PC-9 (cell line): ENCODE measurements at regions not wholly inside any gene's neighbourhood (a gene's known extent, or its start where the extent isn't known, plus 50 kb on each side); places are given as distances from the start of the nearest gene placed in this dataset.

ENCODE experiments used
- BruUV-seq: library from RNA; stranded (reverse); fragments of 400-500 nt; replicated peaks from 2 replicates; lab custom pipeline; 2021; lab: Mats Ljungman, UMichigan
- CTCF ChIA-PET: fragments of 300-600 bp; sonication (Branson Sonifier 250); formaldehyde crosslinking; loops from one replicate; lab custom pipeline; 2022; ENCODE audit warnings: antibody characterized with exemption; lab: Charles Lee
- POLR2A ChIA-PET: fragments of 300-600 bp; sonication (Branson Sonifier 250); formaldehyde crosslinking; loops from one replicate; lab custom pipeline; 2022; ENCODE audit warnings: antibody characterized with exemption; ENCODE audit not compliant: unreplicated experiment; lab: Charles Lee
- DNase-seq, 2 experiments: peaks; one replicate each; pipeline versions ENCODE4 v3.0.0 to v3.0.0-alpha.2; 2015 to 2022; ENCODE audit warnings: mixed read lengths in 1 of 2
- H2AFZ ChIP-seq: fragments of 200-600 bp; sonication (generic); 2 replicates; pipeline ENCODE4 v1.8.1; 2017; ENCODE audit warnings: antibody characterized with exemption
- H3F3A ChIP-seq: fragments of 200-600 bp; sonication (generic); 2 replicates; pipeline ENCODE4 v1.8.1; 2017; ENCODE audit warnings: antibody characterized with exemption, mild to moderate bottlenecking, low read depth; ENCODE audit not compliant: insufficient read depth
- H3K27ac ChIP-seq: fragments of 200-600 bp; sonication (generic); 2 replicates; pipeline ENCODE4 v1.6.1; 2016; ENCODE audit warnings: mixed run types
- H3K27me3 ChIP-seq: fragments of 200-600 bp; sonication (generic); 2 replicates; pipeline ENCODE4 v1.6.1; 2016; ENCODE audit warnings: low read depth, mixed run types; ENCODE audit not compliant: insufficient read depth
- H3K36me3 ChIP-seq: fragments of 200-600 bp; sonication (generic); 2 replicates; pipeline ENCODE4 v1.6.1; 2016; ENCODE audit warnings: low read depth, mixed run types
- H3K4me1 ChIP-seq: fragments of 200-600 bp; sonication (generic); replicated peaks from 2 replicates; pipeline ENCODE4 v1.6.1; 2016; ENCODE audit warnings: mixed run types; ENCODE audit not compliant: insufficient read depth
- H3K4me2 ChIP-seq: fragments of 200-600 bp; sonication (generic); 2 replicates; pipeline ENCODE4 v1.6.1; 2017; ENCODE audit warnings: mixed run types
- H3K4me3 ChIP-seq: fragments of 200-600 bp; sonication (generic); 2 replicates; pipeline ENCODE4 v1.6.1; 2016; ENCODE audit warnings: mixed run types
- H3K79me2 ChIP-seq: fragments of 200-600 bp; sonication (generic); 2 replicates; pipeline ENCODE4 v1.6.1; 2017; ENCODE audit warnings: low read depth, mixed run types
- H3K9me2 ChIP-seq: fragments of 200-600 bp; sonication (generic); 2 replicates; pipeline ENCODE4 v1.8.1; 2017; ENCODE audit warnings: mild to moderate bottlenecking; ENCODE audit not compliant: insufficient read depth
- H3K9me3 ChIP-seq: fragments of 200-600 bp; sonication (generic); 2 replicates; pipeline ENCODE4 v1.8.1; 2016; ENCODE audit warnings: low read depth; ENCODE audit not compliant: insufficient read depth
- H4K20me1 ChIP-seq: fragments of 200-600 bp; sonication (generic); 2 replicates; pipeline ENCODE4 v1.8.1; 2017; ENCODE audit not compliant: insufficient read depth
- EZH2 ChIP-seq: fragments of 200-600 bp; sonication (generic); IDR thresholded peaks from 2 replicates; pipeline ENCODE4 v1.8.0; 2017; ENCODE audit warnings: antibody characterized with exemption, low read depth
- intact Hi-C: fragments of 100-400 bp; cut with micrococcal nuclease; formaldehyde crosslinking; loops from one replicate; pipeline ENCODE4 v1.10.0; 2022; ENCODE audit not compliant: unreplicated experiment
- TF ChIP-seq, protein P1 (sequence below): fragments of 200-600 bp; sonication (generic); conservative IDR thresholded peaks from 2 replicates; pipeline ENCODE4 v1.6.1; 2017; ENCODE audit warnings: mixed run types, antibody characterized with exemption, mild to moderate bottlenecking, moderate library complexity

DNA sequence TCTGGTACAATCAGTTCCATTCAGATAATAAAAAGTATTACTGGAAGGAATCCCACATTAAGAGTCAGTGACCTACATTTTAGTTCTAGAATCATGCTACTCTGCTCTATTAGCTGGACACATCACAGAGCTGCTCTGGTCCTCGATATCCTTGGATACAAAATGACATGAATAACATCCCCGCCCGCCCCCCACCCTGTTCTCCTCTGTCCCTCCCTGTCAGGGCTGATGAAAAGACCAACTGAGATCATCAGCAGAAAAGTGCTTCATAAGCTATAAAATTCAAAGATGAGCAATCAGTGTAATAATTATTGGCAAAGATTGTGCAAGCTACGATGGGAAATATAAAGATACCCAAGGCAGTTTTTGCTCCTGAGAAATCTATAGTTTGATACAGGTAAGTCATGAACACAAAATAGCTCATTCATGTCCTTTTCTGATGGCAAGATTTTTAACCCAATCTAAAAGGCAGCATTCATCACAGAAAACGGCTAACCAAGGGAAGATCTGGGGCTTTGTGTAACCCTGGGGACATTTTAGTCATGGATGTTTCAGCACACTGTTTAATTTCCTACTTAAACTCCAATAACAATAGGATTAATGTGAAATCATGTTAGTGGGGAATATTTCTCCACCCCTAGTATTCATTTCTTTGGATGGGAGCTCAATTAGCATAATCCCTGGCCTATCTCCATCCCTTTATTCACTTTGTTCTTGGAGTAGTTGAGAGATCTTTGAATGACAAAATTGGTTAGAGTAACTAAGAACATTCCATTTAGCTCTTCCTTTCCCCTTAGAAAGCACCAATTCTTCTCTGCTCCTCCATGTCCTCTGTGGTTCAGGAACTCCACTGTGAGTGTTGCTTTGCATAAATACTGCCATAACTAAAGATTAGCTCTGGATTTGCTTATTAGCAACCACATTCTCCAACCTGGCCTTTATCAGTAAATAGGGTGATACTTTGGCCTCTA, 459.4 kb upstream of the GRIA1 start:
- H4K20me1 ChIP-seq, result no peaks in the 10 kb centered on the region
- no peaks in the 10 kb centered on the region for H3K4me1 ChIP-seq
- ChIA-PET CTCF (no interaction called here), POLR2A (no interaction called here)
- BruUV-seq, result no TSS peak
- no peak overlapping the region for H3K4me2 ChIP-seq
- no peaks in the 10 kb centered on the region for H3K9me3 ChIP-seq
- no peak overlapping the region for H3K27ac ChIP-seq
- no peaks in the 10 kb centered on the region for H3K27me3 ChIP-seq
- no peak overlapping the region for H2AFZ ChIP-seq
- no peaks in the 10 kb centered on the region for H3F3A ChIP-seq
- intact Hi-C loops, result no loop called here
- H3K79me2 ChIP-seq, result no peaks in the 10 kb centered on the region
- DNase-seq, result no peak
- no peaks in the 10 kb centered on the region for H3K36me3 ChIP-seq
- TF ChIP-seq EZH2, result no peak
- TF ChIP-seq, protein P1, sequence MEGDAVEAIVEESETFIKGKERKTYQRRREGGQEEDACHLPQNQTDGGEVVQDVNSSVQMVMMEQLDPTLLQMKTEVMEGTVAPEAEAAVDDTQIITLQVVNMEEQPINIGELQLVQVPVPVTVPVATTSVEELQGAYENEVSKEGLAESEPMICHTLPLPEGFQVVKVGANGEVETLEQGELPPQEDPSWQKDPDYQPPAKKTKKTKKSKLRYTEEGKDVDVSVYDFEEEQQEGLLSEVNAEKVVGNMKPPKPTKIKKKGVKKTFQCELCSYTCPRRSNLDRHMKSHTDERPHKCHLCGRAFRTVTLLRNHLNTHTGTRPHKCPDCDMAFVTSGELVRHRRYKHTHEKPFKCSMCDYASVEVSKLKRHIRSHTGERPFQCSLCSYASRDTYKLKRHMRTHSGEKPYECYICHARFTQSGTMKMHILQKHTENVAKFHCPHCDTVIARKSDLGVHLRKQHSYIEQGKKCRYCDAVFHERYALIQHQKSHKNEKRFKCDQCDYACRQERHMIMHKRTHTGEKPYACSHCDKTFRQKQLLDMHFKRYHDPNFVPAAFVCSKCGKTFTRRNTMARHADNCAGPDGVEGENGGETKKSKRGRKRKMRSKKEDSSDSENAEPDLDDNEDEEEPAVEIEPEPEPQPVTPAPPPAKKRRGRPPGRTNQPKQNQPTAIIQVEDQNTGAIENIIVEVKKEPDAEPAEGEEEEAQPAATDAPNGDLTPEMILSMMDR, result no peak
- no peaks in the 10 kb centered on the region for H3K9me2 ChIP-seq
- H3K4me3 ChIP-seq, result no peak overlapping the region

DNA sequence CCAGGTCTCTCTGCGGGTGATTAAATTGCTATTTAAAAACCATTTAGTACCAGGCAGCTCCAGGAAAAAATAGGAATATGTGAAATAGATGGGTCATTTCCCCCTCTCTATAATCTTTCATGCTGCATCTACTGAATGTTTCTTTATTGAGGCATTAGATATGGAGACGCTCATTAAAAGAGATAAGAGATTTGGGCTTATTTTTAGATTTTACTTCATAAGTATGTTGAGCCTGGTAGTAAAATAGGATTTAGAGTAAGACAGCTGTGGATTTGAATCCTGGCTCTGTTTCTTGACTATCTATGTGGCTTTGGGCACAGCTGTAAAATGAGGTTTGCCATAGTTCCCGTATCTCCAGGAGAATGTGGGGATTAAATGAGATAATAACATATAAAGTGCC, 451.0 kb upstream of the GRIA1 start:
- H3K9me3 ChIP-seq, result no peaks in the 10 kb centered on the region
- no TSS peak for BruUV-seq
- H3K4me3 ChIP-seq, result no peak overlapping the region

DNA sequence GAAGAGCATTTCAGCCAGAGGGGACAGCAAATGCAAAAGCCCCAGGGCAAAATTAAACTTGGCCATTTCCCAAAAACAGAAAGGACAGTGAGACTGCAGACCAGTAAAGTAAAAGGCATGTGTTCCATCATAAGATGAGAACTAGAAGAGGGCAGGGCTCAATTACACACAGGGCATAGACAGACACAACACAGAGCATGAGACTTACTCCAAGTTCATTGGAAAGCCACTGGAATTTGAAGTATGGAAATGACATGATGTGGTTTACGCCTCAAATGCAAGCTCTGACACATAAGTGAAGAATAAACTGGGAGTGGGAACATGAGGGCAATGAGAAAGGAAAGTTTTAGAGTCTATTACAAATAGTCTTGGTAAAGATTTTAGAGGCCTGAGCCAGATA, 446.6 kb upstream of the GRIA1 start:
- POLR2A ChIA-PET, result no interaction called here
- Histone ChIP-seq H3K27ac (no peak overlapping the region), H3K79me2 (no peaks in the 10 kb centered on the region), H3K4me3 (no peak overlapping the region), H3K9me3 (no peaks in the 10 kb centered on the region), H3K4me2 (no peak overlapping the region), H4K20me1 (no peaks in the 10 kb centered on the region), H3K36me3 (no peaks in the 10 kb centered on the region), H3F3A (no peaks in the 10 kb centered on the region), H3K9me2 (no peaks in the 10 kb centered on the region), H3K27me3 (no peaks in the 10 kb centered on the region), H2AFZ (no peak overlapping the region), H3K4me1 (no peaks in the 10 kb centered on the region)
- DNase-seq, result no peak
- TF ChIP-seq, protein P1, result no peak
- TF ChIP-seq EZH2, result no peak
- CTCF ChIA-PET, result no interaction called here
- intact Hi-C loops, result no loop called here
- no TSS peak for BruUV-seq

More for the DNA sequence above, 451.0 kb upstream of the GRIA1 start:
- H3K27me3 ChIP-seq, result no peaks in the 10 kb centered on the region
- no peaks in the 10 kb centered on the region for H3K4me1 ChIP-seq
- no peaks in the 10 kb centered on the region for H4K20me1 ChIP-seq
- ChIA-PET POLR2A (no interaction called here), CTCF (no interaction called here)
- no peak for TF ChIP-seq EZH2
- TF ChIP-seq, protein P1, result no peak
- no peaks in the 10 kb centered on the region for H3F3A ChIP-seq
- H3K4me2 ChIP-seq, result no peak overlapping the region
- no peak overlapping the region for H2AFZ ChIP-seq
- H3K79me2 ChIP-seq, result no peaks in the 10 kb centered on the region
- no peaks in the 10 kb centered on the region for H3K36me3 ChIP-seq
- no peak overlapping the region for H3K27ac ChIP-seq
- intact Hi-C loops, result no loop called here
- DNase-seq, result no peak
- no peaks in the 10 kb centered on the region for H3K9me2 ChIP-seq
